ENCODE measurements at regions not wholly inside any gene's neighbourhood (a gene's known extent, or its start where the extent isn't known, plus 50 kb on each side); places are given as distances from the start of the nearest gene placed in this dataset.
"Not testable (repeated sequence)": the region's sequence is repeated elsewhere in the genome, so short reads cannot be mapped to it uniquely, and the experiment has no call there.

GRCh38 chr13:65535370-65535769 is 1694.8 kb downstream of the PCDH9 start:
- Histone ChIP-seq H3K27me3 (ENCODE audit: control insufficient read depth, insufficient read depth, low read length) (no peaks in the 10 kb centered on the region), H3K4me1 (ENCODE audit: control insufficient read depth, insufficient read depth, low read length) (no peaks in the 10 kb centered on the region), H3K36me3 (ENCODE audit: insufficient read depth, low read length) (no peaks in the 10 kb centered on the region), H3K4me3 (ENCODE audit: low read length) (no peak overlapping the region), H3K4me2 (ENCODE audit: low read length) (no peak overlapping the region), H3K9me3 (replicated peaks; ENCODE audit: low read length) (no peaks in the 10 kb centered on the region), H3K9ac (ENCODE audit: low read depth, low read length) (no peak overlapping the region)

DNA sequence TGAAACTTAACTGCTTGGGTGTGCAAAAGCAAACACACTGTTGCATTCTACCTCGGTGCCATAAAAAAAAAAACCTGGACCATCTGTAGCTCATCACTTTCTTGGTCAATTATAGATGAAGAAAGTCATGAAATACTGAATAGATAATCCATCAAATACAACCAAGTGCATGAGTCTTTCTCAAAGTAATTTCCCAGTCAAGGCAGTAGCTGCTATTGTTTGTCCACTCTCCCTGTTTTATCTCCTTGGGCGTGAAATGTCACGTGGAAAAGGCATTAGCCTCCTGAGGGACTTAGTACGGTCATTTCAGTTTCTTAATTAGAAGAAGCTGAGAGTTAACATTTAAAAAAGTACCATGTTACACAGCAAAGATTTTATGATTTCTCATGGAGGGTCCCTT is 1697.9 kb downstream of the PCDH9 start:
- H3K9me3 ChIP-seq (replicated peaks; ENCODE audit: low read length): no peaks in the 10 kb centered on the region
- no peaks in the 10 kb centered on the region for H3K36me3 ChIP-seq (ENCODE audit: insufficient read depth, low read length)
- no peaks in the 10 kb centered on the region for H3K27me3 ChIP-seq (ENCODE audit: control insufficient read depth, insufficient read depth, low read length)
- no peak overlapping the region for H3K4me2 ChIP-seq (ENCODE audit: low read length)
- H3K9ac ChIP-seq (ENCODE audit: low read depth, low read length): no peak overlapping the region
- H3K4me3 ChIP-seq (ENCODE audit: low read length): no peak overlapping the region
- no peaks in the 10 kb centered on the region for H3K4me1 ChIP-seq (ENCODE audit: control insufficient read depth, insufficient read depth, low read length)

GRCh38 chr13:65530688-65531087 is 1699.4 kb downstream of the PCDH9 start:
- Histone ChIP-seq H3K4me3 (ENCODE audit: low read length) (no peak overlapping the region), H3K4me2 (ENCODE audit: low read length) (no peak overlapping the region), H3K4me1 (ENCODE audit: control insufficient read depth, insufficient read depth, low read length) (no peaks in the 10 kb centered on the region), H3K9me3 (replicated peaks; ENCODE audit: low read length) (no peaks in the 10 kb centered on the region), H3K27me3 (ENCODE audit: control insufficient read depth, insufficient read depth, low read length) (no peaks in the 10 kb centered on the region), H3K9ac (ENCODE audit: low read depth, low read length) (no peak overlapping the region), H3K36me3 (ENCODE audit: insufficient read depth, low read length) (no peaks in the 10 kb centered on the region)

- no peak overlapping the region for H3K4me2 ChIP-seq (ENCODE audit: low read length)
- no peaks in the 10 kb centered on the region for H3K27me3 ChIP-seq (ENCODE audit: control insufficient read depth, insufficient read depth, low read length)
- H3K4me3 ChIP-seq (ENCODE audit: low read length): no peak overlapping the region
- no peak overlapping the region for H3K9ac ChIP-seq (ENCODE audit: low read depth, low read length)
- H3K9me3 ChIP-seq (replicated peaks; ENCODE audit: low read length): no peaks in the 10 kb centered on the region
- no peaks in the 10 kb centered on the region for H3K36me3 ChIP-seq (ENCODE audit: insufficient read depth, low read length)
- H3K4me1 ChIP-seq (ENCODE audit: control insufficient read depth, insufficient read depth, low read length): no peaks in the 10 kb centered on the region
These were observed 1700.6 kb downstream of the PCDH9 start for GRCh38 chr13:65529541-65529940.

- Histone ChIP-seq H3K9me3 (replicated peaks; ENCODE audit: low read length) (no peaks in the 10 kb centered on the region), H3K27me3 (ENCODE audit: control insufficient read depth, insufficient read depth, low read length) (no peaks in the 10 kb centered on the region), H3K4me2 (ENCODE audit: low read length) (no peak overlapping the region), H3K4me1 (ENCODE audit: control insufficient read depth, insufficient read depth, low read length) (peaks cover 6% of the 10 kb centered on the region), H3K36me3 (ENCODE audit: insufficient read depth, low read length) (no peaks in the 10 kb centered on the region), H3K9ac (ENCODE audit: low read depth, low read length) (no peak overlapping the region), H3K4me3 (ENCODE audit: low read length) (no peak overlapping the region)
These were observed 1721.4 kb downstream of the PCDH9 start for GRCh38 chr13:65508745-65509144.

- peaks cover 6% of the 10 kb centered on the region for H3K4me1 ChIP-seq (ENCODE audit: control insufficient read depth, insufficient read depth, low read length)
- H3K4me3 ChIP-seq (ENCODE audit: low read length): no peak overlapping the region
- H3K9me3 ChIP-seq (replicated peaks; ENCODE audit: low read length): no peaks in the 10 kb centered on the region
- no peaks in the 10 kb centered on the region for H3K27me3 ChIP-seq (ENCODE audit: control insufficient read depth, insufficient read depth, low read length)
- no peak overlapping the region for H3K4me2 ChIP-seq (ENCODE audit: low read length)
- no peak overlapping the region for H3K9ac ChIP-seq (ENCODE audit: low read depth, low read length)
- H3K36me3 ChIP-seq (ENCODE audit: insufficient read depth, low read length): no peaks in the 10 kb centered on the region
These were observed 1721.8 kb downstream of the PCDH9 start for GRCh38 chr13:65508338-65508737.

DNA sequence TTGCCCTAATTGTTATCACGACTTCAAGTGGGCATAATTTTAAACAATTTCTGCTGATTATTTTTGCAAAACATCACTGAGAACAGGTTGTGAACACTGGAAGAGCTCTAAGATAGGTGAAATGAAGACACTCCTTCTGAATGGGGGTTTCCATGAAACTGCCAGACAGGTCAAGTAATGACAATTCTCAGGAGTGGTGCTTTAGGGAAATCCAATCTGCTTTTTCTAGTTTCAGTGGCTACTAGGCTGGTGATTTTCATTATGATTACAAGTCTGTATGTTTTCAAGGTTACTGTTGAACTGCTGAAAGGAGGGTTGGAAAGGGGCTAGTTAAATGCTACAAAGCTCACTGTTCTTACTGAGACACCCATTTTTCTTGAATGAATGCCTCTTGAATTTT is 1724.2 kb downstream of the PCDH9 start:
- no peak overlapping the region for H3K4me2 ChIP-seq (ENCODE audit: low read length)
- H3K27me3 ChIP-seq (ENCODE audit: control insufficient read depth, insufficient read depth, low read length): no peaks in the 10 kb centered on the region
- no peak overlapping the region for H3K9ac ChIP-seq (ENCODE audit: low read depth, low read length)
- H3K4me1 ChIP-seq (ENCODE audit: control insufficient read depth, insufficient read depth, low read length): peaks cover 6% of the 10 kb centered on the region
- H3K36me3 ChIP-seq (ENCODE audit: insufficient read depth, low read length): no peaks in the 10 kb centered on the region
- no peak overlapping the region for H3K4me3 ChIP-seq (ENCODE audit: low read length)
- no peaks in the 10 kb centered on the region for H3K9me3 ChIP-seq (replicated peaks; ENCODE audit: low read length)

- no peak overlapping the region for H3K4me2 ChIP-seq (ENCODE audit: low read length)
- no peak overlapping the region for H3K9ac ChIP-seq (ENCODE audit: low read depth, low read length)
- H3K9me3 ChIP-seq (replicated peaks; ENCODE audit: low read length): no peaks in the 10 kb centered on the region
- H3K4me3 ChIP-seq (ENCODE audit: low read length): no peak overlapping the region
- H3K36me3 ChIP-seq (ENCODE audit: insufficient read depth, low read length): no peaks in the 10 kb centered on the region
- peaks cover 6% of the 10 kb centered on the region for H3K4me1 ChIP-seq (ENCODE audit: control insufficient read depth, insufficient read depth, low read length)
- no peaks in the 10 kb centered on the region for H3K27me3 ChIP-seq (ENCODE audit: control insufficient read depth, insufficient read depth, low read length)
These were observed 1725.9 kb downstream of the PCDH9 start for GRCh38 chr13:65504213-65504612.

DNA sequence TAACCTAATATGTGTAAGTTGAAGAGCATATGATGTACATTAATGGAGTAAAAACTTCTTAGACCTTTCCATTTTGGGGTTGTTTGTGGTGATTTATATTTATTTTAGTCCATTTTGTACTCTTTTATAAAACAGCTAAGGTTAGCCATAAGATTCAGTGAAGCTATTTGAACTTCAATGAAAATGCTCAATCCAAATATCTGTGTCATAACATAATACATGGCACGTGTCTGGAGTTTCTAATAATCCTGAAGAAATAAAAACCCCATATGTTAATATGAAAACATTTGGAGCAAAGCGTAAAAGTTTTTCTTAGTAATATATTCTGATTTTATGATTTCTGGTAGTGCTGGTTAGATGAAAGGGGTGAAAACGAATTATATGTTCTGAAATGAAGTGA is 1729.7 kb downstream of the PCDH9 start:
- no peak overlapping the region for H3K4me3 ChIP-seq (ENCODE audit: low read length)
- H3K4me1 ChIP-seq (ENCODE audit: control insufficient read depth, insufficient read depth, low read length): peaks cover 6% of the 10 kb centered on the region
- H3K9me3 ChIP-seq (replicated peaks; ENCODE audit: low read length): no peaks in the 10 kb centered on the region
- H3K36me3 ChIP-seq (ENCODE audit: insufficient read depth, low read length): no peaks in the 10 kb centered on the region
- no peaks in the 10 kb centered on the region for H3K27me3 ChIP-seq (ENCODE audit: control insufficient read depth, insufficient read depth, low read length)
- H3K4me2 ChIP-seq (ENCODE audit: low read length): no peak overlapping the region
- no peak overlapping the region for H3K9ac ChIP-seq (ENCODE audit: low read depth, low read length)

GRCh38 chr13:65499256-65499655 is 1730.9 kb downstream of the PCDH9 start:
- H3K4me3 ChIP-seq (ENCODE audit: low read length): no peak overlapping the region
- H3K4me1 ChIP-seq (ENCODE audit: control insufficient read depth, insufficient read depth, low read length): peaks cover 6% of the 10 kb centered on the region
- H3K9me3 ChIP-seq (replicated peaks; ENCODE audit: low read length): no peaks in the 10 kb centered on the region
- H3K27me3 ChIP-seq (ENCODE audit: control insufficient read depth, insufficient read depth, low read length): no peaks in the 10 kb centered on the region
- H3K9ac ChIP-seq (ENCODE audit: low read depth, low read length): no peak overlapping the region
- H3K4me2 ChIP-seq (ENCODE audit: low read length): no peak overlapping the region
- H3K36me3 ChIP-seq (ENCODE audit: insufficient read depth, low read length): no peaks in the 10 kb centered on the region

DNA sequence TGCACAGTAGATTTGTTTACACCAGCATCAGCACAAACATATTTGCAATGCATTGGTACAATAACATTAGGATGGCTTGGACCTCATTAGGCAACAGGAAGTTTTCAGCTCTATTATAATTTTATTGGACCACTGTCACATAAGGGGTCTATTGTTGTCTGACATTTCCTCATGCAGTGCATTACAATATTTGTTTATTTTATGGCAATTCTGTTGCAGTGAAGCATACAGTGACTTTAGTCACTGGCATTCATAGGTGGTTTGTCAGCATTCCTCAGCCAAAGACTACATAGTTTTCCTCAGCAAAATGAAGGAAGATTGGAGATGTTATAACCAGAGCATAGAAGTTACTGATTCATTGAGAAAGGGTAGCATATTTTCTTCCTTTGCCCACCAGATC is 1732.9 kb downstream of the PCDH9 start:
- Histone ChIP-seq H3K4me2 (ENCODE audit: low read length) (no peak overlapping the region), H3K27me3 (ENCODE audit: control insufficient read depth, insufficient read depth, low read length) (no peaks in the 10 kb centered on the region), H3K9ac (ENCODE audit: low read depth, low read length) (no peak overlapping the region), H3K9me3 (replicated peaks; ENCODE audit: low read length) (no peaks in the 10 kb centered on the region), H3K4me1 (ENCODE audit: control insufficient read depth, insufficient read depth, low read length) (peaks cover 6% of the 10 kb centered on the region), H3K4me3 (ENCODE audit: low read length) (no peak overlapping the region), H3K36me3 (ENCODE audit: insufficient read depth, low read length) (no peaks in the 10 kb centered on the region)

- H3K4me1 ChIP-seq (ENCODE audit: control insufficient read depth, insufficient read depth, low read length); H3K9ac ChIP-seq (ENCODE audit: low read depth, low read length); H3K27me3 ChIP-seq (ENCODE audit: control insufficient read depth, insufficient read depth, low read length); H3K4me3 ChIP-seq (ENCODE audit: low read length); H3K36me3 ChIP-seq (ENCODE audit: insufficient read depth, low read length); H3K4me2 ChIP-seq (ENCODE audit: low read length); H3K9me3 ChIP-seq (replicated peaks; ENCODE audit: low read length): not testable (repeated sequence)
These were observed 1739.4 kb downstream of the PCDH9 start for GRCh38 chr13:65490725-65491124.

Data from skeletal muscle satellite cell (primary cell).